Activated naive CD4-positive, alpha-beta T cell treated with Interleukin-2 at 50 U/mL for 16 hours (primary cell): ENCODE measurements at regions not wholly inside any gene's neighbourhood (a gene's known extent, or its start where the extent isn't known, plus 50 kb on each side); places are given as distances from the start of the nearest gene placed in this dataset.
"Not testable (repeated sequence)": the region's sequence is repeated elsewhere in the genome, so short reads cannot be mapped to it uniquely, and the experiment has no call there.

ENCODE experiments used
- DNase-seq: peaks from one replicate; pipeline ENCODE4 v3.0.0-alpha.2; 2020

DNA sequence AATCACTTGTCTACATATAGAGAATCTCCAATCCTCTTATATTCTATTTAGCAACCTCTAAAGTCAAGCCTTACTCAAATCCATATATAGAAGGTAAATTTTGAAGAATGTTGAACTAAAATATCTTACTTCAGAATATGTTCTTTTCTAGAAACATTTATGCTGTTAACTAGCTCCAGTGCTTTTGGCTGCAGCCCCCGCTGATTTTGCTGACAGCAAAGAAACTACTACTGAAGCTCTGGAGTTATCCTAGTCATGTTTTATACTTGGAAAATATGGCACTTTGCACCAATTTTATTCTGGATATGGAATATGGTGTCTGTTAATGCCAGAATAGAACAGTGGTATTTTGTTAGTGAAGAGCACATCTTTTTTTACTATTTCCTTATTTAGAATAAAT is 212.4 kb upstream of the FSIP2 start:
- DNase-seq, result no peak

DNA sequence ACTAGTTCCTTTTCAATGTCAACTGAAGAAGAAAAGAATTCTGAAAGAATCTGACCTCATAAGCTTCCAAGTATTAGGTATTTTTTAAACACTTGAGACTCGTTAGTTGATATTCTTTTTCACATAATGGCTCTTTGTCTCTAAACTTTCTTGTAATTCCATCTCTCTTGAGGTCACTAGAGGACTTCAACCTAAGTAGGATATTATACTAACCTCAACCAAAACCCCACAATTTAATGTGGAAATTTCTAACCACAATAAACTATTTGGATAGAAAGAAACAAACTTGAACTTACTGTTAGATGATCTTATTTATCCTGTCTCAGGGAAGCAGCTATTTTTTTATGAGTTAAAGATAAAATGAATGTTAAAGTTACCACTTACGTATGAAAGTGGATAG is 206.9 kb upstream of the FSIP2 start:
- DNase-seq, result no peak

GRCh38 chr2:185537689-185538088 is 200.9 kb upstream of the FSIP2 start:
- DNase-seq, result no peak

GRCh38 chr2:185567196-185567595 is 171.4 kb upstream of the FSIP2 start:
- DNase-seq, result no peak

DNA sequence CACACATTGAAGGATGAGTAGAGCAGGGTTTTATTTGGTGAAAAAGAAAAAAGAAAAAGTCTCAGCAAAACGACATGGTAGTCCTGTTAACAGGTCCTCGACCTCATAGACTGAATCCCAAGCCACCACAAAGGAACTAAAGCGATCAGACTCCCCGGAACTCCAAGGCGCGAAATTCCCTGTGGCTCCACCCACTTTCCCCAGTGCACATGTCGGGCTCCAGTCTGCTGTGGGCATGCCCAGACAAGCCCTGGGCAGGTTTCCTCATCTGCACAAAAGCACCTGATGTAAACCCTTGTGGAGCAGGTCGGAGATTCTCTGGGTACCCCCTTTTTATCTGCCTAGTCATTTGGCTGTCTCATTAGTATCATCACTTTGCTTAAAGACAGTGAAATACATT is 170.7 kb upstream of the FSIP2 start:
- no peak for DNase-seq

GRCh38 chr2:185578322-185578721 is 160.3 kb upstream of the FSIP2 start:
- no peak for DNase-seq

DNA sequence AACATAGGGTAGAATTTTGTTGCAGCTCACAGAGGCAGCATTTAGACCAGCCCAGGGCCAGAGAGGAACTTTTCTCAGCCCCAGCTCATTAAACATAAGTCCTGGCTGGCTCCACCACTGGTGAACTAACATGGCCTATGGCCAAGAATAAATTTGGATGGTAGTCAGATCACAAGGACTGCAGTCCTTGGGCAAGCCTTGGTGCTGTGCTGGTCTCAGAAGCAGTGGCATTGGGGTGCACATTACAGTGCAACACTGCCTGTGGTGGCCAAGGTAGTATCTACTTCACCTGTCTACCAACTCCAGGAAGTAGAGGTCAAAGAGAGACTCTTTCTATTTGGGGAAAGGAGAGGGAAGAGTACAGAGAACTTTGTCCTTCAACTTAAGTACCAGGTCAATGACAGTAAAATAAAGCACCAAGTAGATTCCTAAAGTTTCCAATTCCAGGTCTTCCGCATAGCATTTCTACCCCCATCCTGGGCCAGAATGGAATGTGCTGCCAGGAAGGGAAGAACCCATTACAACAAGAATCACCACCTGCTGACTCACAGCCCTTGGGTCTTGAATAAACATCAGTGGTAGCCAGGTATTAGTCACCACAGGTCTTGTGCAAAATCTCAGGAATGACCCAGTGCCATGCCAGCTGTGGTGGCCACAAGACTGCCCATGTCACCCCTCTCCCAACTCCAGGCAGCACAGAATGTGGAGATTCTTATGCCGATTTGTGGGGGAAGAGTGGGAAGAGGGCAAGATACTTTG is 155.4 kb upstream of the FSIP2 start:
- no peak for DNase-seq

- DNase-seq, result not testable (repeated sequence)
These were observed 153.4 kb upstream of the FSIP2 start for GRCh38 chr2:185585165-185585564.

DNA sequence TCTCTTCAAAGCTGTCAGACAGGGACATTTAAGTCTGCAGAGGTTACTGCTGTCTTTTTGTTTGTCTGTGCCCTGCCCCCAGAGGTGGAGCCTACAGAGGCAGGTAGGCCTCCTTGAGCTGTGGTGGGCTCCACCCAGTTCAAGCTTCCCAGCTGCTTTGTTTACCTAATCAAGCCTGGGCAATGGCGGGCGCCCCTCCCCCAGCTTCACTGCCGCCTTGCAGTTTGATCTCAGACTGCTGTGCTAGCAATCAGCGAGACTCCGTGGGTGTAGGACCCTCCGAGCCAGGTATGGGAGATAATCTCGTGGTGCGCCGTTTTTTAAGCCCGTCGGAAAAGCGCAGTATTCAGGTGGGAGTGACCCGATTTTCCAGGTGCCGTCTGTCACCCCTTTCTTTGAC is 147.3 kb upstream of the FSIP2 start:
- DNase-seq, result not testable (repeated sequence)

DNA sequence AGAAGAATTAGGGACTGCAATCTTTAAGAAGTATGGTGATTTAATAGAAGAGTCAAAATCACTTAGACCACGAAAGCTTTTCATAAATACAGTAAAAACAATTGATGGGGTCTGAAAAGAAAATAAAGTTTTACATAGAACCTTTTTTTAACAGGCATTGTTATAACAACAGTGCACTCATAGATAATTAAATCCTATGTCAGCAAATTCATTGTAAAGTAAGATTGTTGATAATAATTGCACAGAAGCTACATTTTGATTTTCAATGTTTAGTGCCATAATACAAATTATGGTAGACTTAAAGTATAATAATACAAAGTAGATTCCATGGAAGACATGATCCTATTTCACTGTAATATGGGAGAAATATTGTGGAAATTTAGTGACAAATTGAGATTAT is 130.7 kb upstream of the FSIP2 start:
- DNase-seq, result no peak

DNA sequence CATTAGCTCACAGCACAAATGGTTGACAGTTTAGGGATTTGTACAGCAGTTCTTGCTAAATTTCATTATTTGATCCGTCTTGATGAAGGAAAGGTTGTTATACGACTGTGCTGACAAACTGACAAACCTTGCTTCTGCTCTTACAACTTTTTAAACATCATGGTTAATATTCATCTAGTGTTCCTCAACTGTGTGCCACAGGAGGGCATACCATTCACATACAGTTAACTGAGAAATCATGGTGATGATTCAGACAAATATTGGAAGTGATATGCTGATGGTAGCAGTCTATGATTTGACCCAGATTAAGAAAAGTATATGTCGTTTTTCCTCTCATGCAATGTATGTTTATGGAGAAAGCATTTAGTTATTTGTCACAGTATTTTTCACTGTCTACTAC is 129.8 kb upstream of the FSIP2 start:
- no peak for DNase-seq

- no peak for DNase-seq
These were observed 128.3 kb upstream of the FSIP2 start for GRCh38 chr2:185610301-185610700.

DNA sequence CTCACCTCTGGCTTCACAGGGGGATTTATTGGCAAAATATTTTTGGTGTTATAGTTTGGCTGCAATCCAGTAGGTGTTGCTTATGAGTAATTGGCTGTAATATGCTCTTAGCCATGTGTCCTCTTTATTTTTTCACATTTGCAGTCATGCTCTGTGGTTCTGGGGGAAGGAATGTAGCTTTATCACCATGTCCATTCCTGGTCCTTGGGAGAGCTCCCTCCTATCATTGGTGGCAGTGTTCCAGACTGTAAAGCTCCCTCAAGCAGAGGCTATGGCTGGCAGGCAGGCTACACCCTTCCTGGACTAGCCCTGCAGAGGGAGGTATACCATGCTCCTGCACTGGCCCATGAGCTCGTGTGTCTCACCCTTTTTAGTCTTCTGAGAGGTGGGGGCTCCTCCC is 120.0 kb upstream of the FSIP2 start:
- no peak for DNase-seq

- no peak for DNase-seq
These were observed 113.0 kb upstream of the FSIP2 start for GRCh38 chr2:185625604-185626003.

DNA sequence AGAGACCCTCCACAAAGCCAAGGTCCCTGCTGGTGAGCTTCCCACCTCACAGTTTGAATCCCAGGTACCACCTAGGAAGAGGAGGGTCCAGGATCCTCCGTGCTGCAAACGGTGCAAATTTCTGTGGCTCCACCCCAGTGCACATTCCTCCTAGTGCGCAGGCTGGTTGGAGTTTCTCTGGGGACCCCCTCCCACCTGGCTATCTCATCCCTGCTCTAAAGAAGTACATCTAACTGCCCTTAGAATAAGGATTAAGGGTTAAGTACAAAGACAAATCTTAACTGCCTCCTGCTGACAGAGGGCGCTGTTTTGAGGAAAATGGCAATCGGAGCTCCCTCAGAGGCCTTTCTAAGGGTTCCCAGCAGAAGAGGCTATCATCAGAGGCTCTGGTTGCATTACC is 109.6 kb upstream of the FSIP2 start:
- no peak for DNase-seq

GRCh38 chr2:185633621-185634020 is 105.0 kb upstream of the FSIP2 start:
- no peak for DNase-seq

- no peak for DNase-seq
These were observed 99.8 kb upstream of the FSIP2 start for GRCh38 chr2:185638771-185639170.

GRCh38 chr2:185640588-185640987 is 98.0 kb upstream of the FSIP2 start:
- DNase-seq, result no peak

- DNase-seq, result no peak
These were observed 95.2 kb upstream of the FSIP2 start for GRCh38 chr2:185643434-185643833.

DNA sequence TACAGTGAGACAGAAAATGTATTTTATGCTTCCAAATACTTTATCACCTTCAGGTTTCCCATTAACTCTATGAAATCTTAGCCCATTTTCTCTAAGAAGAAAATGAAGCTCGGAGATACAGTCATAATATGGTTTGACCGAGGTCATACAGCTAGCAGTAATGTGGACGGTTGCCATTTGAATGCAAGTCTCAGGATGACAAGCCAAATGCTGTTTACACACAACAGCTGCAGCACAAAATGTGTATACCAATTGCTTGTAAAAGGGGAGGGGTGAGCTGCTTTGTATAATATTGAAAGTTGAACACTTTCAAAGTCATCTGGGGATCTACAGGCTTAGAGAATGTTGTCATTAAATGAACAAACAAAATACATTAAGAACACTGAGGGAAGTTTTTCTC is 93.8 kb upstream of the FSIP2 start:
- no peak for DNase-seq

DNA sequence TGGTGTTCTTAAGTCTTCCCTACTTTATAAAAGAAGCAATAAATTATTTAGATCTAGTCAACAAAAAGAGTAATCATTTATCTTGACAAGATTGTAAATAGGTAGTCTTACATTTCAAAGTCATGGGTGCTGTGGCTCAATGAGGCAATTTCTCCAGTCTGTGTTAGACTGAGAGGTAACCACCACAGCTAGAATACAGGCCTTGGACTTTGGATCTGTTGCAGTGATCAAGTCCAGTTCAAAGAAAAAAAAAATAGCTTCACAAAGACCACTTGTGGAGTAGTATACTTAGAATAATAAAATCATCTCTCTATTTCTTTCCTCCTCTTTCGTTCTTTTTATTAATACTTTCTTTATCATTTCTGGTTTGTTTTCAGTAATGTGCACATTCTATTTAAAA is 93.1 kb upstream of the FSIP2 start:
- no peak for DNase-seq

- DNase-seq, result no peak
These were observed 79.9 kb upstream of the FSIP2 start for GRCh38 chr2:185658750-185659149.

DNA sequence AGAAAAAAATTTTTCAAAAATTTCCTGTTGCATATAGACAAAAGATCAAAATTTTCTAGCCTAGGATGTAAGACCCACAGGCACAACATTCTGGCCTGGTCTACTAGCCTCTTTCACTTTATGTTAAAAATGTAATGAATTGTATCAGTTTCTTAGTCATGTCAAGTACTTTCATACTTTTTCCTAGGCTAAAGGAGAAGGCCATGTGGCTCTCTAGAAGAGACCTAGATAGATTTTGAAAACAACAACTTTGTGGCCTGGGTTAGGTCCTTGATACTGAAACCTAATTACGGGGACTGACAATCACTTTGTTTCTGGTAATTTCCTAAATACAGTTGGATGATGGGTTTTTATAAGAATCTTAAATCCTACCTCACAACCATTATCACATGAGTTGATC is 74.8 kb upstream of the FSIP2 start:
- DNase-seq, result no peak

GRCh38 chr2:185664384-185664783 is 74.2 kb upstream of the FSIP2 start:
- no peak for DNase-seq

DNA sequence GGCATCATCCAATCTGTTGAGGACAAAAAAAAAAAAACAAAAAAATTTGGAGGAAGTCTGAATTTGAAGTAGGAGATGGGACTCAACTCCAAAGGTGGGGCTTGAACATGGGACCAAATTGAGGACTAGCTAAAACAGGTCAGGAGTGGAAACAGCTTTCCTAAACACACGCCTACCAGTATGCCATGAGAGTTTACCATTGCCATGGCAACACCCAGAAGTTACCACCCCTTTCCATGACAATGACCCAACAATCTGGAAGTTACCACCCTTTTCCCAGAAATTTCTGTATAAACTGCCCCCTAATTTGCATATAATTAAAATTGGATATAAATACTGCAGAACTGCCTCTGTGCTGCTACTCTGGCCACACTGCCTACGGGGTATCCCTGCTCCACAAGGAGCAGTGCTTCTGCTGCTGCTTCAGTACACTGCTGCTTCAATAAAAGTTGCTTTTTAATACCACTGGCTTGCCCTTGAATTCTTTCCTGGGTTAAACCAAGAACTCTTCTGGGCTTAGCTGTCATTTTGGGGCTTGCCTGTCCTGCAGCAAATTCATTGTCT is 73.3 kb upstream of the FSIP2 start:
- DNase-seq, result no peak
